Mesenteric fat pad (tissue), 1 donor: ENCODE measurements at regions not wholly inside any gene's neighbourhood (a gene's known extent, or its start where the extent isn't known, plus 50 kb on each side); places are given as distances from the start of the nearest gene placed in this dataset.
"Not testable (repeated sequence)": the region's sequence is repeated elsewhere in the genome, so short reads cannot be mapped to it uniquely, and the experiment has no call there.

Experiments
- DNase-seq: peaks from one replicate; pipeline ENCODE4 v3.0.0-alpha.2; 2020; ENCODE audit warnings: low spot score
- donor health status: DM: yes; HTN: yes; CAD: no.

GRCh38 chr1:29428280-29428615 lies 191.9 kb downstream of the PTPRU start:
- DNase-seq, result peak; percentile 62

- DNase-seq, result peak; percentile 18
These were observed 191.4 kb downstream of the PTPRU start for GRCh38 chr1:29427614-29428279.

- DNase-seq, result no peak
These were observed 190.5 kb downstream of the PTPRU start for GRCh38 chr1:29426701-29427279.

GRCh38 chr1:29425631-29426030 lies 189.3 kb downstream of the PTPRU start:
- DNase-seq, result no peak

- no peak for DNase-seq
These were observed 187.9 kb downstream of the PTPRU start for GRCh38 chr1:29424266-29424665.

- DNase-seq, result no peak
These were observed 183.9 kb downstream of the PTPRU start for GRCh38 chr1:29420202-29420601.

- DNase-seq, result peak; percentile 74
These were observed 181.6 kb downstream of the PTPRU start for GRCh38 chr1:29417971-29418370.

- DNase-seq, result no peak
These were observed 181.0 kb downstream of the PTPRU start for GRCh38 chr1:29417147-29417858.

GRCh38 chr1:29416267-29417146 lies 180.2 kb downstream of the PTPRU start:
- DNase-seq, result no peak

GRCh38 chr1:29415861-29416260 lies 179.5 kb downstream of the PTPRU start:
- peak; percentile 22 for DNase-seq

- DNase-seq, result peak; percentile 74
These were observed 179.0 kb downstream of the PTPRU start for GRCh38 chr1:29415156-29415830.

GRCh38 chr1:29414086-29414485 lies 177.8 kb downstream of the PTPRU start:
- DNase-seq, result peak; percentile 74

- peak; percentile 78 for DNase-seq
These were observed 177.3 kb downstream of the PTPRU start for GRCh38 chr1:29413661-29414060.

GRCh38 chr1:29412591-29412990 lies 176.3 kb downstream of the PTPRU start:
- DNase-seq, result peak; percentile 57

GRCh38 chr1:29410476-29410875 lies 174.2 kb downstream of the PTPRU start:
- peak; percentile 33 for DNase-seq

- DNase-seq, result peak; percentile 71
These were observed 173.3 kb downstream of the PTPRU start for GRCh38 chr1:29409616-29410015.

- peak; percentile 71 for DNase-seq
These were observed 172.7 kb downstream of the PTPRU start for GRCh38 chr1:29408831-29409605.

- DNase-seq, result peak; percentile 83
These were observed 170.5 kb downstream of the PTPRU start for GRCh38 chr1:29406814-29407213.

- DNase-seq, result not testable (repeated sequence)
These were observed 163.9 kb downstream of the PTPRU start for GRCh38 chr1:29400203-29400602.

GRCh38 chr1:29399465-29399864 lies 163.1 kb downstream of the PTPRU start:
- DNase-seq, result peak; percentile 1
